Endothelial cell of umbilical vein (primary cell): ENCODE measurements at regions not wholly inside any gene's neighbourhood (a gene's known extent, or its start where the extent isn't known, plus 50 kb on each side); places are given as distances from the start of the nearest gene placed in this dataset.

ENCODE experiments used
- BruUV-seq: library from RNA; stranded (reverse); fragments of 400-500 nt; replicated peaks from 2 replicates; lab custom pipeline; 2021; lab: Mats Ljungman, UMichigan
- CTCF ChIA-PET: fragments of 300-600, 350-600 bp; sonication (Branson Sonifier 250); formaldehyde crosslinking; loops from one replicate; lab custom pipeline; 2021; ENCODE audit warnings: antibody characterized with exemption, inconsistent platforms; lab: Charles Lee
- POLR2A ChIA-PET: fragments of 300-600, 350-600 bp; sonication (Branson Sonifier 250); formaldehyde crosslinking; loops from one replicate; lab custom pipeline; 2021; ENCODE audit warnings: antibody characterized with exemption, inconsistent platforms; lab: Charles Lee
- DNase-seq: peaks from one replicate; pipeline ENCODE4 v3.0.0-alpha.2; 2011; ENCODE audit warnings: low read depth, low spot score
- FAIRE-seq: peaks from 2 replicates; lab custom pipeline; 2011; peaks lifted over from hg19 to GRCh38; lab: Jason Lieb, UNC
- H2AFZ ChIP-seq: 2 replicates; pipeline ENCODE4 v1.6.0; 2012; ENCODE audit warnings: low read depth, low read length, control low read depth, inconsistent platforms
- H3K27ac ChIP-seq: 2 replicates; pipeline ENCODE4 v1.5.1; 2011; ENCODE audit warnings: low read depth, mild to moderate bottlenecking, control low read depth, low read length, moderate library complexity; ENCODE audit not compliant: insufficient read depth
- H3K27me3 ChIP-seq, 2 experiments: 2 replicates each; pipeline versions ENCODE4 v1.6.0 to v1.6.1; 2011; ENCODE audit warnings: low read length in 2 of 2, mixed read lengths in 1 of 2; ENCODE audit not compliant: control insufficient read depth in 2 of 2, insufficient read depth in 2 of 2
- H3K36me3 ChIP-seq, 2 experiments: 2 replicates in 1 of 2; 3 replicates in 1 of 2; pipeline ENCODE4 v1.5.1; 2011; ENCODE audit warnings: low read length in 2 of 2, mild to moderate bottlenecking in 1 of 2, moderate library complexity in 1 of 2; ENCODE audit not compliant: control insufficient read depth in 2 of 2, insufficient read depth in 2 of 2; ENCODE audit errors: extremely low read depth in 1 of 2
- H3K4me1 ChIP-seq: 3 replicates; pipeline ENCODE4 v1.5.1; 2011; ENCODE audit warnings: mild to moderate bottlenecking, low read length; ENCODE audit not compliant: control insufficient read depth, insufficient read depth; ENCODE audit errors: extremely low read depth
- H3K4me2 ChIP-seq: 2 replicates; pipeline ENCODE4 v1.6.1; 2011; ENCODE audit warnings: low read length, control low read depth, mixed read lengths; ENCODE audit not compliant: insufficient read depth
- H3K4me3 ChIP-seq, 3 experiments: fragments of 200-600 bp in 1 of 3; sonication (generic), shearing (Covaris generic) in 1 of 3; replicated peaks in 1 of 3; 2 replicates each; pipeline ENCODE4 v1.5.1; 2011 to 2016; ENCODE audit warnings: control low read depth in 3 of 3, low read length in 3 of 3, mild to moderate bottlenecking in 2 of 3, inconsistent platforms in 1 of 3, low read depth in 1 of 3, moderate library complexity in 1 of 3; ENCODE audit not compliant: insufficient read depth in 1 of 3
- H3K79me2 ChIP-seq: 2 replicates; pipeline ENCODE4 v1.6.0; 2012; ENCODE audit warnings: low read length, inconsistent platforms; ENCODE audit not compliant: control insufficient read depth, insufficient read depth
- H3K9ac ChIP-seq: replicated peaks from 2 replicates; pipeline ENCODE3; 2011; ENCODE audit warnings: low read length, control low read depth; ENCODE audit not compliant: insufficient read depth; ENCODE audit errors: extremely low read depth
- H3K9me1 ChIP-seq: replicated peaks from 3 replicates; pipeline ENCODE4 v1.6.0; 2011; ENCODE audit warnings: mild to moderate bottlenecking, low read length; ENCODE audit not compliant: control insufficient read depth, insufficient read depth; ENCODE audit errors: extremely low read depth
- H3K9me3 ChIP-seq: replicated peaks from 2 replicates; pipeline ENCODE4 v1.5.1; 2012; ENCODE audit warnings: low read length, inconsistent platforms; ENCODE audit not compliant: control insufficient read depth, insufficient read depth
- H4K20me1 ChIP-seq: replicated peaks from 2 replicates; pipeline ENCODE3; 2011; ENCODE audit warnings: mild to moderate bottlenecking, low read length; ENCODE audit not compliant: control insufficient read depth, insufficient read depth; ENCODE audit errors: extremely low read depth
- EZH2 ChIP-seq: IDR thresholded peaks from 2 replicates; pipeline ENCODE4 v1.6.1; 2012; ENCODE audit warnings: borderline replicate concordance, low read depth, mild to moderate bottlenecking, moderate library complexity, low read length, inconsistent platforms; ENCODE audit not compliant: severe bottlenecking
- FOS ChIP-seq: IDR thresholded peaks from 2 replicates; pipeline ENCODE4 v1.6.1; 2011; ENCODE audit warnings: mild to moderate bottlenecking, low read length, moderate library complexity, borderline replicate concordance; ENCODE audit not compliant: insufficient read depth
- GATA2 ChIP-seq: IDR thresholded peaks from 2 replicates; pipeline ENCODE4 v1.7.0; 2011; ENCODE audit warnings: low read depth, mild to moderate bottlenecking, moderate library complexity, mixed read lengths, low read length; ENCODE audit not compliant: insufficient read length, insufficient read depth
- JUN ChIP-seq: IDR thresholded peaks from 2 replicates; pipeline ENCODE4 v1.6.1; 2011; ENCODE audit warnings: borderline replicate concordance, low read depth; ENCODE audit not compliant: insufficient read length, insufficient read depth
- MYC ChIP-seq: IDR thresholded peaks from one replicate; pipeline ENCODE4 v1.6.1; 2011; ENCODE audit warnings: mild to moderate bottlenecking, low read depth, low read length
- POLR2A ChIP-seq: IDR thresholded peaks from 2 replicates; pipeline ENCODE4 v1.6.1; 2012; ENCODE audit warnings: low read depth, mild to moderate bottlenecking, control low read depth, low read length
- POLR2AphosphoS5 ChIP-seq: IDR thresholded peaks from 2 replicates; pipeline ENCODE4 v1.6.1; 2012; ENCODE audit warnings: low read depth, mild to moderate bottlenecking, control low read depth, low read length, moderate library complexity; ENCODE audit not compliant: insufficient read depth
- dilution Hi-C: fragments of 300-500 bp; cut with MboI; formaldehyde crosslinking; loops from one replicate; pipeline ENCODE4 v1.15.0; 2019; ENCODE audit warnings: low sequenced_read_pairs; ENCODE audit not compliant: extremely low pct_ligation_motif_present
- intact Hi-C: fragments of 100-400 bp; cut with micrococcal nuclease; formaldehyde crosslinking; loops from one replicate; pipeline ENCODE4 v1.10.0; 2022
- TF ChIP-seq, protein P1 (sequence below), 2 donors: IDR thresholded peaks; 1 replicate in 1 of 2; 2 replicates in 1 of 2; pipeline ENCODE4 v1.5.1; 2011; ENCODE audit warnings: low read length in 2 of 2, mild to moderate bottlenecking in 2 of 2, moderate library complexity in 2 of 2, control low read depth in 1 of 2, inconsistent platforms in 1 of 2, low read depth in 1 of 2; ENCODE audit not compliant: insufficient read depth in 1 of 2; ENCODE audit errors: extremely low read depth in 1 of 2
- TF ChIP-seq, protein P2 (sequence below): IDR thresholded peaks from 2 replicates; pipeline ENCODE4 v1.6.1; 2011; ENCODE audit not compliant: insufficient read depth, insufficient read length

DNA sequence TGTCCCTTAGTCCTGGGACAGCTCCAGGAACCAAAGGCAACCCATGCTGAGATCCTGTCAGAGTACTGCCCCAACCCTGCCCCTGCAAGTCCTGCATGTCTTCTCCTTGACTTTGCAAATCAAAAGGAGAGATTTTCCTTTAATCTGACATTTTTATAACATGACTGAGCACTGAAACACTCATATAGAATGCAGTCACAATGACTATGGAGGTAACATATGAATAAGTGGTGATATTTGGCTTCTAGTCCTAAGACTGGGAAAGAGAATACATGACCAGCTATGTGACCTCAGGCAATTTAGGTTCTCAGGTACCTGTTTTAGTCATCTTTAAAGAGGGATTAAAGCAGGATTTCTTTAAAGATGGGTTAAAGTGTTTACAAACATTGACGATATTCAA lies 941.6 kb upstream of the CDH8 start:
- dilution Hi-C loops (no loop called here), intact Hi-C loops (no loop called here)
- no peaks in the 10 kb centered on the region for H3K4me1 ChIP-seq
- DNase-seq (no peak), FAIRE-seq (no peak)
- BruUV-seq: no TSS peak
- H3K4me2 ChIP-seq: no peak overlapping the region
- ChIA-PET POLR2A (no interaction called here), CTCF (no interaction called here)
- H3K9ac ChIP-seq: no peak overlapping the region
- H4K20me1 ChIP-seq: no peaks in the 10 kb centered on the region
- H3K27ac ChIP-seq: no peak overlapping the region
- TF ChIP-seq GATA2 (no peak), MYC (no peak), POLR2A (no peak), POLR2AphosphoS5 (no peak), EZH2 (no peak), JUN (no peak), FOS (no peak)
- TF ChIP-seq, protein P1, sequence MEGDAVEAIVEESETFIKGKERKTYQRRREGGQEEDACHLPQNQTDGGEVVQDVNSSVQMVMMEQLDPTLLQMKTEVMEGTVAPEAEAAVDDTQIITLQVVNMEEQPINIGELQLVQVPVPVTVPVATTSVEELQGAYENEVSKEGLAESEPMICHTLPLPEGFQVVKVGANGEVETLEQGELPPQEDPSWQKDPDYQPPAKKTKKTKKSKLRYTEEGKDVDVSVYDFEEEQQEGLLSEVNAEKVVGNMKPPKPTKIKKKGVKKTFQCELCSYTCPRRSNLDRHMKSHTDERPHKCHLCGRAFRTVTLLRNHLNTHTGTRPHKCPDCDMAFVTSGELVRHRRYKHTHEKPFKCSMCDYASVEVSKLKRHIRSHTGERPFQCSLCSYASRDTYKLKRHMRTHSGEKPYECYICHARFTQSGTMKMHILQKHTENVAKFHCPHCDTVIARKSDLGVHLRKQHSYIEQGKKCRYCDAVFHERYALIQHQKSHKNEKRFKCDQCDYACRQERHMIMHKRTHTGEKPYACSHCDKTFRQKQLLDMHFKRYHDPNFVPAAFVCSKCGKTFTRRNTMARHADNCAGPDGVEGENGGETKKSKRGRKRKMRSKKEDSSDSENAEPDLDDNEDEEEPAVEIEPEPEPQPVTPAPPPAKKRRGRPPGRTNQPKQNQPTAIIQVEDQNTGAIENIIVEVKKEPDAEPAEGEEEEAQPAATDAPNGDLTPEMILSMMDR (IDR thresholded peaks at IDR 0.05; ENCODE audit: extremely low read depth in 1 of 2, insufficient read depth in 1 of 2, low read depth in 1 of 2, low read length in 2 of 2): no peak
- TF ChIP-seq, protein P2, sequence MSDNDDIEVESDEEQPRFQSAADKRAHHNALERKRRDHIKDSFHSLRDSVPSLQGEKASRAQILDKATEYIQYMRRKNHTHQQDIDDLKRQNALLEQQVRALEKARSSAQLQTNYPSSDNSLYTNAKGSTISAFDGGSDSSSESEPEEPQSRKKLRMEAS: no peak
- no peaks in the 10 kb centered on the region for H3K79me2 ChIP-seq
- H3K4me3 ChIP-seq: no peak overlapping the region
- H3K9me3 ChIP-seq: peaks cover 2% of the 10 kb centered on the region
- H2AFZ ChIP-seq: no peak overlapping the region
- no peaks in the 10 kb centered on the region for H3K9me1 ChIP-seq
- no peaks in the 10 kb centered on the region for H3K36me3 ChIP-seq
- no peaks in the 10 kb centered on the region for H3K27me3 ChIP-seq
